ENCODE measurements at regions not wholly inside any gene's neighbourhood (a gene's known extent, or its start where the extent isn't known, plus 50 kb on each side); places are given as distances from the start of the nearest gene placed in this dataset.

DNA sequence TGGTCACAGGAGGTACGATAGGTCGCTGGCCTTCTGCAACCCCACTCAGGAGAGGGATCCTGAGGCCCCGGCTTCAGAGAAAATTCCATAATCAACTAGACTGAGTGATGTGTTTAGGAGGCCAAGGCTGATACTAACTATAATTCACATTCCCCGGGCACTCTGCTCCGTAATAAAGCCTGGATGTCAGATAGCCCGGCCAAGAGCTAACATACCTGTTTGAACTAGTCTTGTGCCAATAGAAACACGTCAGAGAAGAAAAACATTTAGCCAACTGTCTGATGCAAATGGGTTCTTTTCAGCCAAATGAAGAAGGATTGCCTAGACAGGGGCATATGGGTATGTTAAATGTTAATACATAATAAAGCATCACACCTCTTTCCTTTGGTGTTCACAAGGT lies 204.2 kb downstream of the TSHZ3 start:
- ChIA-PET POLR2A (no interaction called here), CTCF (no interaction called here)
- TF ChIP-seq SP1 (IDR thresholded peaks at IDR 0.05): no peak
- TF ChIP-seq LEF1 (IDR thresholded peaks at IDR 0.05; ENCODE audit: borderline replicate concordance): no peak
- TF ChIP-seq L3MBTL2 (conservative IDR thresholded peaks at IDR 0.05): no peak
- TF ChIP-seq TARDBP (IDR thresholded peaks at IDR 0.05): no peak
- no peak for TF ChIP-seq NFRKB (IDR thresholded peaks at IDR 0.05)
- no peak for TF ChIP-seq FOXA1 (IDR thresholded peaks at IDR 0.05)
- TF ChIP-seq, protein P1, sequence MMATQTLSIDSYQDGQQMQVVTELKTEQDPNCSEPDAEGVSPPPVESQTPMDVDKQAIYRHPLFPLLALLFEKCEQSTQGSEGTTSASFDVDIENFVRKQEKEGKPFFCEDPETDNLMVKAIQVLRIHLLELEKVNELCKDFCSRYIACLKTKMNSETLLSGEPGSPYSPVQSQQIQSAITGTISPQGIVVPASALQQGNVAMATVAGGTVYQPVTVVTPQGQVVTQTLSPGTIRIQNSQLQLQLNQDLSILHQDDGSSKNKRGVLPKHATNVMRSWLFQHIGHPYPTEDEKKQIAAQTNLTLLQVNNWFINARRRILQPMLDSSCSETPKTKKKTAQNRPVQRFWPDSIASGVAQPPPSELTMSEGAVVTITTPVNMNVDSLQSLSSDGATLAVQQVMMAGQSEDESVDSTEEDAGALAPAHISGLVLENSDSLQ (IDR thresholded peaks at IDR 0.05): no peak
- TF ChIP-seq BHLHE40 (IDR thresholded peaks at IDR 0.05; ENCODE audit: borderline replicate concordance): no peak
- TF ChIP-seq SUZ12 (IDR thresholded peaks at IDR 0.05): no peak
- no peak for TF ChIP-seq ELF4 (IDR thresholded peaks at IDR 0.05)
- no peak for TF ChIP-seq FOXM1 (IDR thresholded peaks at IDR 0.05; ENCODE audit: borderline replicate concordance)
- TF ChIP-seq ZNF384 (IDR thresholded peaks at IDR 0.05): no peak
- TF ChIP-seq HDGF (IDR thresholded peaks at IDR 0.05; ENCODE audit: borderline replicate concordance): no peak
- no peak for TF ChIP-seq CTBP1 (IDR thresholded peaks at IDR 0.05; ENCODE audit: borderline replicate concordance)
- no peak for TF ChIP-seq FOXK2 (IDR thresholded peaks at IDR 0.05)
- no peak for DNase-seq (ENCODE audit: extremely low spot score)

DNA sequence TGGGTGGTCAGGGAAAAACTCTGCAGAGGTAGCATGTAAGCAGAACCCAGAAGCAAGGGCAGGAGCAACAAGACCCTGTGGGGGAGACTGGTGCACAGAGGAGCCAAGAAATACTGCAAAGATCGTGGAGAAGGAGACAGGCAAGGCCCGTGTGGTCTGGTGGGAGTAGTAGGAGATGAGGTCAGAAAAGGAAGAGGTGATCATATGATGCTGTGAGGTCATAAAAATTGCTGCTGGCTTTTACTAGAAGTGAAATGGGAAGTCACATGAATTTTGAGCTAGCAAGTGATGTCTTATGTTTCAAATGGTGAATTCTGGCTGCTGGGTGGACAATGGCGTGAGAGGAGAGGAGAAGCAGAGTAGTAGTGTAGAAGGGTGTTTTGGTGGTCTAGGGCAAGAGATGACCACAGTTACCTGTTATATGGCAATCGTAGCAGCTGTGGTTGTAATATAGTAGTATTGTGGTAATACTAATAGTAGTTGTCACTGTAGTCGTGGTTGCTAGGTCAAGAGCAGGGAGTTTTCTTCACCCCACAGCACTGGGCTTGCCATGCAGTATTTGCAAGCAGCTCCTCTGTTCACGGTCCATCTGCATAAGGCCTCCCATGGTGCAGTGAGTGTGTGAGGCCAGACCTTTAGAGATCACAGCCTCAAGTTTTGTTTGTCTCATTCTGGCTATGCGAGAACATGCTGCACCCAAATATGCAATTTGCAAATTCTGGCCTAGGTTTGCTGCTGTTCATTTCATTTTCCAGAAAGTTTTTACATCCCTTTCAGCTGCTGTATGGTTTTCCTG lies 205.0 kb downstream of the TSHZ3 start:
- ChIA-PET POLR2A (no interaction called here), CTCF (no interaction called here)
- DNase-seq (ENCODE audit: extremely low spot score): no peak

GRCh38 chr19:31141301-31141700 lies 207.9 kb downstream of the TSHZ3 start:
- ChIA-PET CTCF (no interaction called here), POLR2A (no interaction called here)
- TF ChIP-seq TARDBP (IDR thresholded peaks at IDR 0.05) (no peak), L3MBTL2 (conservative IDR thresholded peaks at IDR 0.05) (no peak)
- no peak for DNase-seq (ENCODE audit: extremely low spot score)

More for the DNA sequence above, 205.0 kb downstream of the TSHZ3 start:
- TF ChIP-seq FOXK2 (IDR thresholded peaks at IDR 0.05) (no peak), HDGF (IDR thresholded peaks at IDR 0.05; ENCODE audit: borderline replicate concordance) (no peak), ARNT (IDR thresholded peaks at IDR 0.05) (no peak), FOXM1 (IDR thresholded peaks at IDR 0.05; ENCODE audit: borderline replicate concordance) (no peak), BHLHE40 (IDR thresholded peaks at IDR 0.05; ENCODE audit: borderline replicate concordance) (no peak), ELF4 (IDR thresholded peaks at IDR 0.05) (no peak), SP1 (IDR thresholded peaks at IDR 0.05) (no peak), FOXA1 (IDR thresholded peaks at IDR 0.05) (no peak), TARDBP (IDR thresholded peaks at IDR 0.05) (no peak), ZNF384 (IDR thresholded peaks at IDR 0.05) (no peak), LEF1 (IDR thresholded peaks at IDR 0.05; ENCODE audit: borderline replicate concordance) (no peak), L3MBTL2 (conservative IDR thresholded peaks at IDR 0.05) (no peak), SUZ12 (IDR thresholded peaks at IDR 0.05) (no peak), CTBP1 (IDR thresholded peaks at IDR 0.05; ENCODE audit: borderline replicate concordance) (no peak), NFRKB (IDR thresholded peaks at IDR 0.05) (no peak)
- TF ChIP-seq, protein P1 (IDR thresholded peaks at IDR 0.05): no peak

DNA sequence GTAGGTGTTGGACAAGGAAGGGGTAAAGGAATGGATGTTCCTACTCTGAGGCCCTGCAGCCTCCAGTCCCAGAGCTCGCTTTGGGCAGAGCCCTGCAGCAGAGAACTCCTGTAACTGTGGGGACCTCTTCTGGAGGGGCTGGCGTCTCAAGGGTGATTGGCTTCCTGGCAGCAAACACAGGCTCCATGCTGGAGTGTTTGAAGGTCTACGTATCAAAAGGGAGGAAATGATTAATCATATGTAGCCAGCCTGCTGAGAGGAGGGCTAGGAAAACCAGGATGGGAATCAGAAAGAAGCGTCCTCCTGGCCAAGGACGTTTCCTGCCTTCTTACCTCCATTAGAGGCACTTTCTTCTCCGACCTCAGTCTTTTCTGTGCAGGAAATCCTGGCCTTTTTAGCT lies 208.5 kb downstream of the TSHZ3 start:
- TF ChIP-seq ELF4 (IDR thresholded peaks at IDR 0.05): no peak
- no peak for TF ChIP-seq FOXK2 (IDR thresholded peaks at IDR 0.05)
- no peak for TF ChIP-seq BHLHE40 (IDR thresholded peaks at IDR 0.05; ENCODE audit: borderline replicate concordance)
- no peak for TF ChIP-seq LEF1 (IDR thresholded peaks at IDR 0.05; ENCODE audit: borderline replicate concordance)
- ChIA-PET POLR2A (no interaction called here), CTCF (no interaction called here)
- DNase-seq (ENCODE audit: extremely low spot score): no peak

GRCh38 chr19:31139871-31140505 lies 209.2 kb downstream of the TSHZ3 start:
- DNase-seq (ENCODE audit: extremely low spot score): no peak
- ChIA-PET POLR2A (no interaction called here), CTCF (no interaction called here)
- TF ChIP-seq FOXM1 (IDR thresholded peaks at IDR 0.05; ENCODE audit: borderline replicate concordance): no peak
- TF ChIP-seq HDGF (IDR thresholded peaks at IDR 0.05; ENCODE audit: borderline replicate concordance): no peak
- TF ChIP-seq FOXK2 (IDR thresholded peaks at IDR 0.05): no peak
- TF ChIP-seq, protein P1 (IDR thresholded peaks at IDR 0.05): no peak
- no peak for TF ChIP-seq FOXA1 (IDR thresholded peaks at IDR 0.05)
- TF ChIP-seq ARNT (IDR thresholded peaks at IDR 0.05): no peak
- TF ChIP-seq ELF4 (IDR thresholded peaks at IDR 0.05): no peak

DNA sequence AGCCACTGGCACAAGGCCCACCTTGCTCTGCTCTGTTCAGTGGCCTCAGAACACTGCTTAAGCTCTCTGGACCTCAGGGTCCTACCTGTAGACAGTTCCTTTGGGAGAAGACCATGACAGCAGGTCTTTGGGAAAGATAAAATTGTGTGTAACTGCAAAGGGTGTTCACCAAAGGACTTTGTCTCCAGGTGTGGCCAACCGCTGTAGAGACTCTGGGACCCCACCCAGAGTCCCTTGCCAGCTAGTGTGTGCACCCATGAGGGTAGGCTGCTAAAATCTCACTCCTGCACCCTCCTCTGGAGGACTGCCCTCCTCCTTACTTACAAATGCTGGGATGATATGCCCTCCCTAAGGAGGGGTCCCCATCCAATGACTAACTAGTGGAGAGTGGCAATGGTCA lies 211.2 kb downstream of the TSHZ3 start:
- CTCF ChIA-PET: no interaction called here
- no peak for DNase-seq (ENCODE audit: extremely low spot score)
- POLR2A ChIA-PET: no interaction called here
- no peak for TF ChIP-seq FOXK2 (IDR thresholded peaks at IDR 0.05)
- TF ChIP-seq SUZ12 (IDR thresholded peaks at IDR 0.05): no peak
- TF ChIP-seq SP1 (IDR thresholded peaks at IDR 0.05): no peak

GRCh38 chr19:31135841-31136240 lies 213.4 kb downstream of the TSHZ3 start:
- no peak for DNase-seq (ENCODE audit: extremely low spot score)
- CTCF ChIA-PET: no interaction called here
- no peak for TF ChIP-seq SUZ12 (IDR thresholded peaks at IDR 0.05)
- TF ChIP-seq CTBP1 (IDR thresholded peaks at IDR 0.05; ENCODE audit: borderline replicate concordance): no peak
- TF ChIP-seq LEF1 (IDR thresholded peaks at IDR 0.05; ENCODE audit: borderline replicate concordance): no peak
- no peak for TF ChIP-seq NFRKB (IDR thresholded peaks at IDR 0.05)
- TF ChIP-seq BHLHE40 (IDR thresholded peaks at IDR 0.05; ENCODE audit: borderline replicate concordance): no peak
- no peak for TF ChIP-seq FOXA1 (IDR thresholded peaks at IDR 0.05)
- TF ChIP-seq ARNT (IDR thresholded peaks at IDR 0.05): no peak
- TF ChIP-seq ZNF384 (IDR thresholded peaks at IDR 0.05): no peak
- TF ChIP-seq ELF4 (IDR thresholded peaks at IDR 0.05): no peak
- TF ChIP-seq FOXM1 (IDR thresholded peaks at IDR 0.05; ENCODE audit: borderline replicate concordance): no peak
- no peak for TF ChIP-seq TARDBP (IDR thresholded peaks at IDR 0.05)
- no peak for TF ChIP-seq HDGF (IDR thresholded peaks at IDR 0.05; ENCODE audit: borderline replicate concordance)
- POLR2A ChIA-PET: no interaction called here

Measured in HEK293T (cell line).